ENCODE measurements at regions not wholly inside any gene's neighbourhood (a gene's known extent, or its start where the extent isn't known, plus 50 kb on each side); places are given as distances from the start of the nearest gene placed in this dataset.

GRCh38 chr2:217402144-217402543, 542.3 kb upstream of the TNP1 start:
- no peak for TF ChIP-seq CTCF (IDR thresholded peaks at IDR 0.05)
- no peak for TF ChIP-seq SIN3A (IDR thresholded peaks at IDR 0.05; ENCODE audit: borderline replicate concordance, insufficient read depth, low read depth, low read length)

All from Panc1 (cell line).